H9 (cell line): ENCODE measurements at regions not wholly inside any gene's neighbourhood (a gene's known extent, or its start where the extent isn't known, plus 50 kb on each side); places are given as distances from the start of the nearest gene placed in this dataset.

ENCODE experiments used
- DNase-seq: peaks from one replicate; pipeline ENCODE4 v3.0.0-alpha.2; 2017
- H2AFZ ChIP-seq: one replicate; pipeline ENCODE4 v1.6.1; 2013; ENCODE audit warnings: mild to moderate bottlenecking, low read length, control low read depth, moderate library complexity
- H2AK5ac ChIP-seq: 2 replicates; pipeline ENCODE4 v1.6.1; 2013; ENCODE audit warnings: low read length, control low read depth, mixed read lengths; ENCODE audit not compliant: insufficient read length
- H2BK120ac ChIP-seq: one replicate; pipeline ENCODE4 v1.6.1; 2013; ENCODE audit warnings: low read depth, mild to moderate bottlenecking, low read length, control low read depth, inconsistent platforms; ENCODE audit not compliant: poor library complexity, severe bottlenecking
- H2BK12ac ChIP-seq: 2 replicates; pipeline ENCODE4 v1.6.1; 2013; ENCODE audit warnings: low read length, control low read depth, mixed read lengths, low read depth; ENCODE audit not compliant: insufficient read length
- H2BK15ac ChIP-seq: 2 replicates; pipeline ENCODE4 v1.6.1; 2013; ENCODE audit warnings: low read depth, low read length, control low read depth
- H2BK20ac ChIP-seq: one replicate; pipeline ENCODE4 v1.6.1; 2013; ENCODE audit warnings: low read depth, mild to moderate bottlenecking, low read length, control low read depth, inconsistent platforms; ENCODE audit not compliant: poor library complexity, severe bottlenecking
- H2BK5ac ChIP-seq: 2 replicates; pipeline ENCODE4 v1.6.1; 2013; ENCODE audit warnings: low read length, control low read depth, mixed read lengths; ENCODE audit not compliant: insufficient read length
- H3K14ac ChIP-seq: 2 replicates; pipeline ENCODE4 v1.6.1; 2013; ENCODE audit warnings: low read length, control low read depth; ENCODE audit not compliant: insufficient read depth
- H3K18ac ChIP-seq: 2 replicates; pipeline ENCODE4 v1.6.1; 2013; ENCODE audit warnings: low read depth, mild to moderate bottlenecking, mixed read lengths, low read length, control low read depth; ENCODE audit not compliant: insufficient read length
- H3K23ac ChIP-seq: 2 replicates; pipeline ENCODE4 v1.6.1; 2013; ENCODE audit warnings: low read length, control low read depth, mixed read lengths, low read depth; ENCODE audit not compliant: insufficient read length
- H3K23me2 ChIP-seq: 2 replicates; pipeline ENCODE4 v1.6.1; 2013; ENCODE audit warnings: low read depth, mild to moderate bottlenecking, mixed read lengths, low read length, control low read depth; ENCODE audit not compliant: insufficient read length, poor library complexity, severe bottlenecking
- H3K27ac ChIP-seq: 2 replicates; pipeline ENCODE4 v1.5.1; 2013; ENCODE audit warnings: low read length, control low read depth, mixed read lengths, low read depth; ENCODE audit not compliant: insufficient read length
- H3K27me3 ChIP-seq: 2 replicates; pipeline ENCODE4 v1.6.1; 2013; ENCODE audit warnings: low read length, control low read depth, inconsistent platforms; ENCODE audit not compliant: insufficient read depth
- H3K4ac ChIP-seq: 2 replicates; pipeline ENCODE4 v1.6.1; 2013; ENCODE audit warnings: low read depth, mild to moderate bottlenecking, control low read depth, inconsistent platforms, low read length, moderate library complexity
- H3K4me1 ChIP-seq: 2 replicates; pipeline ENCODE4 v1.6.1; 2013; ENCODE audit warnings: low read length, control low read depth, inconsistent platforms; ENCODE audit not compliant: insufficient read depth
- H3K4me2 ChIP-seq: 2 replicates; pipeline ENCODE4 v1.6.1; 2013; ENCODE audit warnings: low read length, control low read depth, mixed read lengths; ENCODE audit not compliant: insufficient read length, insufficient read depth
- H3K56ac ChIP-seq: 2 replicates; pipeline ENCODE4 v1.6.1; 2013; ENCODE audit warnings: low read depth, mild to moderate bottlenecking, mixed read lengths, low read length, control low read depth; ENCODE audit not compliant: insufficient read length
- H3K79me1 ChIP-seq: 2 replicates; pipeline ENCODE4 v1.6.1; 2013; ENCODE audit warnings: low read depth, mild to moderate bottlenecking, moderate library complexity, low read length, control low read depth, inconsistent platforms; ENCODE audit not compliant: insufficient read depth, poor library complexity, severe bottlenecking
- H3K79me2 ChIP-seq: 2 replicates; pipeline ENCODE4 v1.6.1; 2013; ENCODE audit warnings: low read length, control low read depth, inconsistent platforms; ENCODE audit not compliant: insufficient read depth
- H3K9ac ChIP-seq: 2 replicates; pipeline ENCODE4 v1.6.1; 2013; ENCODE audit warnings: low read length, control low read depth, mixed read lengths; ENCODE audit not compliant: insufficient read length; ENCODE audit errors: extremely low read depth
- H3K9me3 ChIP-seq: one replicate; pipeline ENCODE4 v1.6.1; 2013; ENCODE audit warnings: low read depth, low read length, inconsistent platforms; ENCODE audit not compliant: control insufficient read depth
- H3T11ph ChIP-seq: one replicate; pipeline ENCODE4 v1.6.1; 2013; ENCODE audit warnings: mild to moderate bottlenecking, low read length, control low read depth, inconsistent platforms
- H4K20me1 ChIP-seq: one replicate; pipeline ENCODE4 v1.6.1; 2013; ENCODE audit not compliant: control insufficient read depth, insufficient read length, insufficient read depth
- H4K5ac ChIP-seq: 2 replicates; pipeline ENCODE4 v1.6.1; 2013; ENCODE audit warnings: low read depth, mild to moderate bottlenecking, mixed read lengths, low read length, control low read depth; ENCODE audit not compliant: insufficient read length
- H4K8ac ChIP-seq: replicated peaks from 2 replicates; pipeline ENCODE4 v1.6.1; 2013; ENCODE audit warnings: low read length, control low read depth, mixed read lengths, low read depth; ENCODE audit not compliant: insufficient read length
- H4K91ac ChIP-seq: 2 replicates; pipeline ENCODE4 v1.6.1; 2013; ENCODE audit warnings: low read depth, mild to moderate bottlenecking, moderate library complexity, mixed read lengths, low read length, control low read depth; ENCODE audit not compliant: insufficient read length
- H3K27ac Mint-ChIP-seq, 3 experiments: 2 replicates in 2 of 3; 3 replicates in 1 of 3; pipeline ENCODE4 v1.8.0; 2020 to 2021; ENCODE audit warnings: mixed read lengths in 3 of 3, mild to moderate bottlenecking in 1 of 3, moderate library complexity in 1 of 3
- H3K27me3 Mint-ChIP-seq: 2 replicates; pipeline ENCODE4 v1.8.0; 2021; ENCODE audit warnings: low read depth, mild to moderate bottlenecking, moderate library complexity, mixed read lengths
- H3K36me3 Mint-ChIP-seq, 3 experiments: 2 replicates in 2 of 3; 3 replicates in 1 of 3; pipeline ENCODE4 v1.8.0; 2020 to 2021; ENCODE audit warnings: low read depth in 3 of 3, mixed read lengths in 3 of 3; ENCODE audit not compliant: insufficient read depth in 1 of 3
- H3K4me1 Mint-ChIP-seq, 2 experiments: 2 replicates each; pipeline ENCODE4 v1.8.0; 2020; ENCODE audit warnings: mixed read lengths in 2 of 2
- H3K4me3 Mint-ChIP-seq, 2 experiments: 2 replicates in 1 of 2; 3 replicates in 1 of 2; pipeline ENCODE4 v1.8.0; 2020 to 2021; ENCODE audit warnings: mild to moderate bottlenecking in 2 of 2, mixed read lengths in 2 of 2, moderate library complexity in 1 of 2
- H3K9me3 Mint-ChIP-seq, 2 experiments: 2 replicates in 1 of 2; 3 replicates in 1 of 2; pipeline ENCODE4 v1.8.0; 2020; ENCODE audit warnings: mild to moderate bottlenecking in 2 of 2, mixed read lengths in 2 of 2, moderate library complexity in 1 of 2
- WGBS: extraction: QIAGEN DNeasy Blood & Tissue Kit; methylation state at CpG from one replicate; pipeline ENCODE4 v1.1.7; 2013; ENCODE audit warnings: missing lambda C conversion rate, low lambda C conversion rate, mixed read lengths; ENCODE audit not compliant: insufficient read length; ENCODE audit errors: extremely low coverage; 5-methylcytosine and 5-hydroxymethylcytosine counted together
- TF ChIP-seq, protein P1 (sequence below): fragments of 200-600 bp; sonication (generic); conservative IDR thresholded peaks from 3 replicates; pipeline ENCODE4 v1.8.0; 2021; ENCODE audit warnings: antibody characterized with exemption, mild to moderate bottlenecking

- Histone ChIP-seq H3K9me3 (no peaks in the 10 kb centered on the region), H3K79me1 (no peaks in the 10 kb centered on the region), H2BK120ac (no peak overlapping the region), H3K23me2 (no peaks in the 10 kb centered on the region), H3K14ac (no peak overlapping the region), H4K20me1 (no peaks in the 10 kb centered on the region), H2AK5ac (no peak overlapping the region), H3T11ph (no peak overlapping the region), H3K56ac (no peak overlapping the region), H3K4me2 (no peak overlapping the region), H4K8ac (no peak overlapping the region), H3K23ac (no peak overlapping the region), H4K5ac (no peak overlapping the region), H4K91ac (no peak overlapping the region), H3K4ac (no peak overlapping the region), H2BK5ac (no peak overlapping the region), H2AFZ (no peak overlapping the region), H2BK15ac (no peak overlapping the region), H2BK12ac (no peak overlapping the region), H2BK20ac (no peak overlapping the region), H3K9ac (no peak overlapping the region), H3K4me1 (0 out of 2 replicates have a peak, but pooled peaks cover 5% of the 10 kb centered on the region), H3K18ac (no peak overlapping the region), H3K27ac (no peak overlapping the region), H3K79me2 (no peaks in the 10 kb centered on the region), H3K27me3 (no peaks in the 10 kb centered on the region)
- WGBS = no CpG with 5 or more reads among the region's 7 CpGs
- no peak overlapping the region for H3K27ac Mint-ChIP-seq
- no peaks in the 10 kb centered on the region for H3K36me3 Mint-ChIP-seq
- no peak overlapping the region for H3K4me3 Mint-ChIP-seq
- no peaks in the 10 kb centered on the region for H3K9me3 Mint-ChIP-seq
- TF ChIP-seq, protein P1, sequence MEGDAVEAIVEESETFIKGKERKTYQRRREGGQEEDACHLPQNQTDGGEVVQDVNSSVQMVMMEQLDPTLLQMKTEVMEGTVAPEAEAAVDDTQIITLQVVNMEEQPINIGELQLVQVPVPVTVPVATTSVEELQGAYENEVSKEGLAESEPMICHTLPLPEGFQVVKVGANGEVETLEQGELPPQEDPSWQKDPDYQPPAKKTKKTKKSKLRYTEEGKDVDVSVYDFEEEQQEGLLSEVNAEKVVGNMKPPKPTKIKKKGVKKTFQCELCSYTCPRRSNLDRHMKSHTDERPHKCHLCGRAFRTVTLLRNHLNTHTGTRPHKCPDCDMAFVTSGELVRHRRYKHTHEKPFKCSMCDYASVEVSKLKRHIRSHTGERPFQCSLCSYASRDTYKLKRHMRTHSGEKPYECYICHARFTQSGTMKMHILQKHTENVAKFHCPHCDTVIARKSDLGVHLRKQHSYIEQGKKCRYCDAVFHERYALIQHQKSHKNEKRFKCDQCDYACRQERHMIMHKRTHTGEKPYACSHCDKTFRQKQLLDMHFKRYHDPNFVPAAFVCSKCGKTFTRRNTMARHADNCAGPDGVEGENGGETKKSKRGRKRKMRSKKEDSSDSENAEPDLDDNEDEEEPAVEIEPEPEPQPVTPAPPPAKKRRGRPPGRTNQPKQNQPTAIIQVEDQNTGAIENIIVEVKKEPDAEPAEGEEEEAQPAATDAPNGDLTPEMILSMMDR = no peak
- H3K4me1 Mint-ChIP-seq = peaks cover 8 to 10% of the 10 kb centered on the region in 2 experiments
- no peaks in the 10 kb centered on the region; the same call in 1 of the 2 replicates for H3K27me3 Mint-ChIP-seq
- no peak for DNase-seq
Measured at GRCh38 chr5:15260356-15261268, 239.4 kb upstream of the FBXL7 start.
